ENCODE measurements at regions not wholly inside any gene's neighbourhood (a gene's known extent, or its start where the extent isn't known, plus 50 kb on each side); places are given as distances from the start of the nearest gene placed in this dataset.

DNA sequence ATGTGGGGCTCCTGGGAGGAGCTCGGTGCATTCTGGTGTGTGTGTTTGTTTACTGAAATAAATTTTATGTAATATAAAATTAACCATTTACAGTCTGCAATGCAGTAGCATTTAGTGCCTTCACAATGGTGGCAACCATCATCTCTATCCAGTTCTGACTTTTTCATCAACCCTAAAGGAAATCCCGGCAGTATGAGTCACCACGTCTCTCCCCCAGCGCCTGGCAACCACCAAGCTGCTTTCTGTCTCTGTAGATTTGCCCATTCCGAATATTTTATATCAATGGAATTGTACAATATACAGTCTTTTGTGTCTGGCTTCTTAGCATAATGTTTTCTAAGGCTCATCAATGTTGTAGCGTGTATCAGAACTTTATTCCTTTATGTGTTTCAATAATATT lies 300.5 kb downstream of the MIAT start:
- Mint-ChIP-seq H3K4me3 (no peak overlapping the region), H3K4me1 (peaks cover 8% of the 10 kb centered on the region), H3K36me3 (ENCODE audit: low read depth) (no peaks in the 10 kb centered on the region), H3K27me3 (ENCODE audit: low read depth) (peaks cover 47% of the 10 kb centered on the region), H3K9me3 (no peaks in the 10 kb centered on the region), H3K27ac (ENCODE audit: unreplicated experiment) (no peak overlapping the region)
- TF ChIP-seq, protein P1, sequence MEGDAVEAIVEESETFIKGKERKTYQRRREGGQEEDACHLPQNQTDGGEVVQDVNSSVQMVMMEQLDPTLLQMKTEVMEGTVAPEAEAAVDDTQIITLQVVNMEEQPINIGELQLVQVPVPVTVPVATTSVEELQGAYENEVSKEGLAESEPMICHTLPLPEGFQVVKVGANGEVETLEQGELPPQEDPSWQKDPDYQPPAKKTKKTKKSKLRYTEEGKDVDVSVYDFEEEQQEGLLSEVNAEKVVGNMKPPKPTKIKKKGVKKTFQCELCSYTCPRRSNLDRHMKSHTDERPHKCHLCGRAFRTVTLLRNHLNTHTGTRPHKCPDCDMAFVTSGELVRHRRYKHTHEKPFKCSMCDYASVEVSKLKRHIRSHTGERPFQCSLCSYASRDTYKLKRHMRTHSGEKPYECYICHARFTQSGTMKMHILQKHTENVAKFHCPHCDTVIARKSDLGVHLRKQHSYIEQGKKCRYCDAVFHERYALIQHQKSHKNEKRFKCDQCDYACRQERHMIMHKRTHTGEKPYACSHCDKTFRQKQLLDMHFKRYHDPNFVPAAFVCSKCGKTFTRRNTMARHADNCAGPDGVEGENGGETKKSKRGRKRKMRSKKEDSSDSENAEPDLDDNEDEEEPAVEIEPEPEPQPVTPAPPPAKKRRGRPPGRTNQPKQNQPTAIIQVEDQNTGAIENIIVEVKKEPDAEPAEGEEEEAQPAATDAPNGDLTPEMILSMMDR (conservative IDR thresholded peaks at IDR 0.05) = no peak
- DNase-seq (ENCODE audit: low read depth, low spot score) = no peak

DNA sequence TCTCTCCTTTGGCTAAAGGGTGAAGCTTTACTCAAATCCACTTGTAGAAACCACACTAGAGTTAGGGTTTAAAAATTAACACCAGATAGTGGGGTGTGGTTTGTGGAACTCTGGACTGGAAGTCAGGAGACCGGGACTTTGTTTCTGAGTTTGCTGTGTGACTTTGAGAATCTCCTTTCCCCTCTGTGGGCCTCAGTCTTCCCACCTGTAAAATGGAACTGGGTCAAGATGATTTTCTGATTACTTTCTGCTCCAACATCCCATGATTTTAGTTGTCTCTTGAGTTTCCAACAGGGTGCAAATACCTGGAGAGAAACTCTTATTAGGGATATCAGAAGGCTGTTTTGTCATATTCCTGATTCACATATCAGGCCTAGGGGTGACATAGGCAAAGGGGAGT lies 301.0 kb downstream of the MIAT start:
- Mint-ChIP-seq H3K9me3 (no peaks in the 10 kb centered on the region), H3K27ac (ENCODE audit: unreplicated experiment) (no peak overlapping the region), H3K36me3 (ENCODE audit: low read depth) (no peaks in the 10 kb centered on the region), H3K4me1 (peaks cover 3% of the 10 kb centered on the region), H3K27me3 (ENCODE audit: low read depth) (peaks cover 43% of the 10 kb centered on the region), H3K4me3 (no peak overlapping the region)
- TF ChIP-seq, protein P1 (conservative IDR thresholded peaks at IDR 0.05) = no peak
- DNase-seq (ENCODE audit: low read depth, low spot score) = no peak

DNA sequence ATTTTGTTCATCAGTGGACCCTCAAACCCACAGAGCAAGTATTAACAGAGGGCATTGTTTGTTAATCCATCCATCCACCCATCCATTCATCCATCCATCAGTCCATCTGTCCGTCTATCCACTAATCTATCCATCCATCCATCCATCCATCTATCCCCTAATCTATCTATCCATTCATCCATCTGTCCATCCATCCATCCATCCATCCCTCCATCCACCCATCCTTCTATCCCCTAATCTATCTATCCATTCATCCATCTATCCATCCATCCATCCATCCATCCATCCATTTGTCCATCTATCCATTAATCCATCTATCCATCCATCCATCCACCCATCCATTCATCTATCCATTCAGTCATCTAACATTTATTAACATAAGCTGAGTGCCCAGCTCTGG lies 307.3 kb downstream of the MIAT start:
- H3K27ac Mint-ChIP-seq (ENCODE audit: unreplicated experiment) = no peak overlapping the region
- DNase-seq (ENCODE audit: low read depth, low spot score) = no peak
- H3K4me1 Mint-ChIP-seq = no peaks in the 10 kb centered on the region
- H3K27me3 Mint-ChIP-seq (ENCODE audit: low read depth) = peaks cover 25% of the 10 kb centered on the region
- H3K4me3 Mint-ChIP-seq = no peak overlapping the region
- peaks cover 8% of the 10 kb centered on the region for H3K9me3 Mint-ChIP-seq
- TF ChIP-seq, protein P1 (conservative IDR thresholded peaks at IDR 0.05) = no peak
- H3K36me3 Mint-ChIP-seq (ENCODE audit: low read depth) = peaks cover 2% of the 10 kb centered on the region

DNA sequence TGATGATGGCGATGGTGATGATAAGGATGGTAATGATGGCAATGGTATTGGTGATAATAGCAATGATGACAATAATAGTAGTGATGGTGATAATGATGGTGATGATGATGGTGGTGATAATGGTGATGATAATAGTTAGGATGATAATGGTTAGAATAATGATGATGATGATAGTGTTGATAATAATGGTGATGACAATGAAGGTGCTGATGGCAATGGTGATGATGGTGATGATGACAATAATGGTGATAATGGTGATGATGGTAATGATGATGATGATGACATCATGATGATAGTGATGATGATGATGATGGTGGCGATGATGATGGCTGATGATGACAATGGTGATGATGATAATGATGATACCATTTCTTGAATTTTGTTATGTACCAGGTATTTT lies 309.9 kb downstream of the MIAT start:
- Mint-ChIP-seq H3K27me3 (ENCODE audit: low read depth) (peaks cover 22% of the 10 kb centered on the region), H3K9me3 (peaks cover 8% of the 10 kb centered on the region), H3K36me3 (ENCODE audit: low read depth) (peaks cover 2% of the 10 kb centered on the region), H3K4me1 (no peaks in the 10 kb centered on the region), H3K27ac (ENCODE audit: unreplicated experiment) (no peak overlapping the region), H3K4me3 (no peak overlapping the region)
- TF ChIP-seq, protein P1 (conservative IDR thresholded peaks at IDR 0.05) = no peak
- no peak for DNase-seq (ENCODE audit: low read depth, low spot score)

DNA sequence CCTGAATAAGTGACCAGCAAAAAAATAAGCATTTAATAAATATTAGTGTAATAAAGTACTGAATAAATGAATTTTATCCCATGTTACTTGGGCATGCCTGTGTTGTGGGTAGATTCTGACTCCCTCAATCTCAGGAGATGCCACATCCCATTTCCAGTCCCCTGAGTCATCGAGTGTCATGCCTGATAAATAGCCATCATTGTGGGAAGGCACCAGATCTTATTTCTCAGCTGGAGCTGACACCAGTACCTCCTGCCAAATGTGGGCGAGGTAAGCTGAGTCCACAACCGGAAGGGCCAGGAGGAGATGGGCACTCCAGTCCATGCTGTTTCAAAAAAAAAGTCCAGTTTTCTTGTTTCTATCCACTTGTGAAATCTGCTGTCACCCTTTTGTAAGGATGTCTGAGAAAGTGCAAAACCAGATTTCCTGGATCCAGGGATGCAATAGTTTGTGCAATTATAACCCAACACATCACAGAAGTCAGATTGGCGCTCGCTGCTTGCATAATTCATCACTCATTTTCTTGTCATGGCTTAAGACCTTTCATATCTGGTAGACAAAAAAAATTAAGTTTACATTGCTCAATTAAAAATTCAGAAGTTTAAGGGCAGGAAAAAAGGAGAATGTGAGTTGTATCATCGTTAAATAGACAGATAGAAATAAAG lies 311.6 kb downstream of the MIAT start:
- H3K4me3 Mint-ChIP-seq = no peak overlapping the region
- H3K9me3 Mint-ChIP-seq = peaks cover 8% of the 10 kb centered on the region
- H3K27ac Mint-ChIP-seq (ENCODE audit: unreplicated experiment) = no peak overlapping the region
- H3K36me3 Mint-ChIP-seq (ENCODE audit: low read depth) = peaks cover 2% of the 10 kb centered on the region
- TF ChIP-seq, protein P1 (conservative IDR thresholded peaks at IDR 0.05) = no peak
- DNase-seq (ENCODE audit: low read depth, low spot score) = no peak
- H3K27me3 Mint-ChIP-seq (ENCODE audit: low read depth) = peaks cover 21% of the 10 kb centered on the region
- no peaks in the 10 kb centered on the region for H3K4me1 Mint-ChIP-seq
